Activated CD4-positive, alpha-beta T cell treated with anti-CD3 and anti-CD28 coated beads for 36 hours (primary cell): ENCODE measurements at regions not wholly inside any gene's neighbourhood (a gene's known extent, or its start where the extent isn't known, plus 50 kb on each side); places are given as distances from the start of the nearest gene placed in this dataset.
"Not testable (repeated sequence)": the region's sequence is repeated elsewhere in the genome, so short reads cannot be mapped to it uniquely, and the experiment has no call there.

Source experiments
- ATAC-seq: fragments of 200-7000 bp; cut with Tn5 transposase; one replicate; pipeline ENCODE4 v1.10.0; 2021; ENCODE audit warnings: mild to moderate bottlenecking, moderate library complexity
- CTCF ChIA-PET: fragments of 350-600 bp; sonication (Branson Sonifier 250); formaldehyde crosslinking; loops from one replicate; lab custom pipeline; 2021; ENCODE audit warnings: antibody characterized with exemption; lab: Charles Lee
- POLR2A ChIA-PET: fragments of 350-600 bp; sonication (Branson Sonifier 250); formaldehyde crosslinking; loops from one replicate; lab custom pipeline; 2021; ENCODE audit warnings: antibody characterized with exemption, inconsistent platforms; lab: Charles Lee
- DNase-seq: peaks from one replicate; pipeline ENCODE4 v3.0.0-alpha.2; 2020
- H3K27ac Mint-ChIP-seq: one replicate; pipeline ENCODE4 v1.8.0; 2021; ENCODE audit warnings: mixed read lengths
- H3K27me3 Mint-ChIP-seq: one replicate; pipeline ENCODE4 v1.8.0; 2021; ENCODE audit warnings: mixed read lengths
- H3K36me3 Mint-ChIP-seq: one replicate; pipeline ENCODE4 v1.8.0; 2021; ENCODE audit warnings: low read depth, mixed read lengths
- H3K4me1 Mint-ChIP-seq: one replicate; pipeline ENCODE4 v1.8.0; 2021; ENCODE audit warnings: mixed read lengths
- H3K4me3 Mint-ChIP-seq: one replicate; pipeline ENCODE4 v1.8.0; 2021; ENCODE audit warnings: mild to moderate bottlenecking, moderate library complexity, mixed read lengths
- H3K9me3 Mint-ChIP-seq: one replicate; pipeline ENCODE4 v1.8.0; 2021; ENCODE audit warnings: low read depth, mixed read lengths
- intact Hi-C, 2 experiments: fragments of 100-400 bp; cut with DNase I in 1 of 2; cut with micrococcal nuclease in 1 of 2; formaldehyde crosslinking; loops; one replicate each; pipeline versions ENCODE4 v1.14.2 to v1.15.1; 2022 to 2024; cut with DNase I, micrococcal nuclease

DNA sequence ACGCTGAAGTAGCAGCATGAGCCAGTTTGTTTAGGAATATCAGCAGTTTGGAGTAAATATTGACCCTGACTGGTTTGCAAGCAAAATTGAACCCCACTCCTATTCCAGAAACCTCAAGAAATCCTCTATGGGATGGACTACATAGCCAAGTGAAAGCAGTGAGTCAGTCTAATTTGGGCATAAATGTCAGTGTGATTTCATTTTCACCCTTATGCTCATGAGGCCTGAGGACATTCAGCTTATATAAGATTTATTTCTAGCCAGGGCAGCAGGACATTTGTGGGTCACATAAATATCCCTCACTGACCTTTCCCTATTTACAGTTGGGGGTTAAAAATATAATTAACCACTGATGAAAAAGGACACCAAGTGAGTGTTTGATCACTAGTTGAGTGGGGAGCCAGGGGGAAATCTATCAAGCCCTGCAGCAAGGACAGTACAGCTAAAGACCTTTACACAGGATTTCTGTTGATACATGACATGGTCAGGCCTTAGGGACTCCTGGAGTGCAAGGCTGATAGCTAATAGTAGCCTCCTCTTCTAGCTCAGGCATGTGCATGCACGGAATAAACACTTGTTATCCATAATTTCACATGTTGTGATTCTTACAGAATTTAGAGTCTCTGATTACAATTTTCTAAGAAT lies 996.9 kb upstream of the GRIA3 start:
- H3K36me3 Mint-ChIP-seq: no peaks in the 10 kb centered on the region
- H3K4me1 Mint-ChIP-seq: no peaks in the 10 kb centered on the region
- DNase-seq (no peak), ATAC-seq (no peak)
- intact Hi-C loops: no loop called here
- H3K27ac Mint-ChIP-seq: no peak overlapping the region
- H3K9me3 Mint-ChIP-seq: peaks cover 12% of the 10 kb centered on the region
- H3K27me3 Mint-ChIP-seq: no peaks in the 10 kb centered on the region
- POLR2A ChIA-PET: no interaction called here
- H3K4me3 Mint-ChIP-seq: no peak overlapping the region
- CTCF ChIA-PET: interaction anchor here (0.5 kb wide), 1 partner anchor 8 kb away, joined by 3 read pairs; no protein-coding TSS in a partner anchor

DNA sequence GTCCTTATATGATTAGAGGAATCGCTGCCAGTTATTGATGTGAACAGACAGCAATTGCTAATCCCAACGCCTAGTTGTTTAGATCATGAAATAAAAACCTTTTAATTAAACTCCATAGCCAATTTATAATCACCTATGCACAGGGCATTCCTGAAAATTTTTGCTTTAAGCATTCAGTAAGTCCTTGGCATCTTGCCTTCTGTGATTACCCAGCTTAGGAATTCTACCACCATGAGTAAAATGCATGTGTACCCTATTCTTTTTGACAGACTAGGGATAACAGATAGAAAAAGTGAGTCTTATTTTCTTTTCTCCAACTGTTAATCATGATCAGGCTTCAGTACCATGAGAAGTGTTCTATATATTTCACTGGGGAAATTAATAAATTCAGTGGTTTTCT lies 995.3 kb upstream of the GRIA3 start:
- CTCF ChIA-PET: no interaction called here
- intact Hi-C loops: no loop called here
- Mint-ChIP-seq H3K4me1 (no peaks in the 10 kb centered on the region), H3K36me3 (no peaks in the 10 kb centered on the region), H3K9me3 (peaks cover 9% of the 10 kb centered on the region), H3K4me3 (no peak overlapping the region), H3K27me3 (no peaks in the 10 kb centered on the region), H3K27ac (no peak overlapping the region)
- ATAC-seq (no peak), DNase-seq (no peak)
- POLR2A ChIA-PET: no interaction called here

DNA sequence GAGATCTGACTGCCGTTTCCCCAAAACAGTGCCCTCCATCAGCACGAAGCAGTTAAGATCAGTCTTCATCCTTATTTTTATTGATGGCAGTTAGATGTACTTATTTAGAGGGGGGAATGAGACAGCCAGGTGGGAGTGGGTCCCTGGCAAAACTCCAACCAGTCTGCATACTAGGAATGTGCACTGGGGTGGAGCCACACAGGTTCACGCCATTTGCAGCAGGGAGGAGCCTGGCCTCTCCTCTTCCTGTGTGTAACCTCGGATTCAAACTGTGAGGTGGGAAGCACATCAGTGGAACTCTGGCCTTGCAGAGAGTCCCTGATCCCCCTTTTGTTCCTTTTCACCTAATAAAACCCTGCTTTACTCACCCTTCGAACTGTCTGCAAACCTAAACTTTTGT lies 987.7 kb upstream of the GRIA3 start:
- Mint-ChIP-seq H3K4me1 (no peaks in the 10 kb centered on the region), H3K27me3 (no peaks in the 10 kb centered on the region), H3K27ac (no peak overlapping the region), H3K9me3 (no peaks in the 10 kb centered on the region), H3K36me3 (no peaks in the 10 kb centered on the region), H3K4me3 (no peak overlapping the region)
- DNase-seq (no peak), ATAC-seq (no peak)
- POLR2A ChIA-PET: no interaction called here
- CTCF ChIA-PET: no interaction called here
- intact Hi-C loops: no loop called here

DNA sequence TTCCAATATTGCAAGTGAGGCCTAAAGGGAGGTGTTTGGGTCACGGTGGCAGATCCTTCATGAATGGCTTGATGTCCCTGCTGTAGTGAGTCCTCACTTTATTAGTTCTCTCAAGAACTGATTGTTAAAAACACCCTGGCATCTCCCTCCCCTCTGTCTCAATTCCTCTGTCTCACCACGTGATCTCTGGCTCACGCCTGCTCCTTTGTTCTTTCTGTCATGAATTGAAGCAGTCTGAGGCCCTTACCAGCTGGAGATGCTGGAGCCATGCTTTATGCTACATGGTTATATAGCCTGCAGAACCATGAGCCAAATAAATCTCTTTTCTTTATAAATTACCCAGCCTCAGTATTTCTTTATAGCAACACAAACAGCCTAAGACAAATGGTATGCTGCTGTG lies 980.7 kb upstream of the GRIA3 start:
- no peak for DNase-seq
- Mint-ChIP-seq H3K4me1 (no peaks in the 10 kb centered on the region), H3K36me3 (no peaks in the 10 kb centered on the region), H3K27me3 (no peaks in the 10 kb centered on the region), H3K4me3 (no peak overlapping the region), H3K9me3 (no peaks in the 10 kb centered on the region), H3K27ac (no peak overlapping the region)
- ChIA-PET POLR2A (no interaction called here), CTCF (no interaction called here)
- no peak for ATAC-seq
- intact Hi-C loops: no loop called here

DNA sequence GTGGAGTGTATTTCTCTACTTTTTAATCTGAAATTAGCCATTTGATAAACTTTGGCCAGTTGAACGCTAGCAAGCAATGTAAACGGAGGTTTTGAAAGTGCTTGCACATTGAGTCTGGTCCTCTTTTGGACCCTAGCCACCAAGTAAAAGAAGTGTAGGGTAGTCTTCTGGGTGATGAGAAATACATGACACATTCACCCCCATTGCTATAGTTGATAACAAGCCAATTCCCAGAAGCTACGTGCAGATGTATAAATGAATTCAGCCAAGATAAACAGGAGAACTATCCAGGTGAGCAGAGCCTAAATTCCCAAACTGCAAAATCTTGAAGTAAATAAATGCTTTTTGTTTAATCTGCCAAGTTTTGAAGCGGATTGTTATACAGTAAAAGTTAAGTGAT lies 965.4 kb upstream of the GRIA3 start:
- POLR2A ChIA-PET: no interaction called here
- intact Hi-C loops: no loop called here
- H3K4me3 Mint-ChIP-seq: no peak overlapping the region

DNA sequence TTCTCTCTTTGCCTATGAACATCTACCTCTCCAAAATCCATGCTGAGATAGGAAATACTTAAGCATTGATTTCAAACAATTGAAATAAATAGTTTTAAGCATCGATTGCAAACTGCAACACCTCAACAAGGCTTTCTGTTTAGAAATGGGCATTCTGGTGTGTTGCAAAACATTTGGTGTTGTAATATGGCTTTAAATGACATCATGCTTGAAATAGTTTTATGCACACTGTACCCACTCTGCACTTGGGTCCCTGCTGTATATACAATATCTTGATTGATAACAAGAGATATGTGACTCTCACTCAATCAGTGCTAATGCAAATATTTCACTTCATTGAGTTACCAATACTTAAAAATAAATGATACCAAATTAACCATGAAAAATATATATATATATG lies 964.9 kb upstream of the GRIA3 start:
- no peak for DNase-seq
- Mint-ChIP-seq H3K27me3 (no peaks in the 10 kb centered on the region), H3K4me3 (no peak overlapping the region), H3K4me1 (no peaks in the 10 kb centered on the region), H3K9me3 (peaks cover 4% of the 10 kb centered on the region), H3K27ac (no peak overlapping the region), H3K36me3 (no peaks in the 10 kb centered on the region)
- CTCF ChIA-PET: no interaction called here
- POLR2A ChIA-PET: no interaction called here
- ATAC-seq: no peak
- intact Hi-C loops: no loop called here

More for the DNA sequence above, 965.4 kb upstream of the GRIA3 start:
- peaks cover 4% of the 10 kb centered on the region for H3K9me3 Mint-ChIP-seq
- DNase-seq (no peak), ATAC-seq (no peak)
- no peak overlapping the region for H3K27ac Mint-ChIP-seq
- H3K36me3 Mint-ChIP-seq: no peaks in the 10 kb centered on the region
- no peaks in the 10 kb centered on the region for H3K4me1 Mint-ChIP-seq
- H3K27me3 Mint-ChIP-seq: no peaks in the 10 kb centered on the region
- CTCF ChIA-PET: no interaction called here

DNA sequence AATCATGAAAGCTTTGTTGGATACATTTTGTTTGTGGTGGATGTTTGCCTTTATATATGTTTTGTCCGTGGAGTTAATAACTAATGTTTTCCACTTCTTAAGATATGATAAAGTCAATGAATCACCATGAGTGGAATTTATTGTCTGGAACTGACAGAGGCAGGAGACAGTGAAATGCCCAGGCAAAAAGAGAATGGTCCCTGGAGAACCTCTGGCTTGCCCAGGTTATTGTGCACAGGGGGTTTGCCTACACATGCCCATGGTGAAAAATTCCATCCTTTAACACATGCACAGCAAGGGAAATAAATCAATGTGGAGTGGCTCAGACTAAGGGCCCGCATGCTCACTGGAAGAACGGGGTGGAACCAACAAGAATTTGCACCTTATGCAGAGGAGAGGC lies 964.3 kb upstream of the GRIA3 start:
- H3K27ac Mint-ChIP-seq: no peak overlapping the region
- no peaks in the 10 kb centered on the region for H3K36me3 Mint-ChIP-seq
- DNase-seq (no peak), ATAC-seq (no peak)
- H3K27me3 Mint-ChIP-seq: no peaks in the 10 kb centered on the region
- intact Hi-C loops: no loop called here
- H3K4me1 Mint-ChIP-seq: no peaks in the 10 kb centered on the region
- POLR2A ChIA-PET: no interaction called here
- H3K9me3 Mint-ChIP-seq: peaks cover 4% of the 10 kb centered on the region
- CTCF ChIA-PET: no interaction called here
- H3K4me3 Mint-ChIP-seq: no peak overlapping the region

DNA sequence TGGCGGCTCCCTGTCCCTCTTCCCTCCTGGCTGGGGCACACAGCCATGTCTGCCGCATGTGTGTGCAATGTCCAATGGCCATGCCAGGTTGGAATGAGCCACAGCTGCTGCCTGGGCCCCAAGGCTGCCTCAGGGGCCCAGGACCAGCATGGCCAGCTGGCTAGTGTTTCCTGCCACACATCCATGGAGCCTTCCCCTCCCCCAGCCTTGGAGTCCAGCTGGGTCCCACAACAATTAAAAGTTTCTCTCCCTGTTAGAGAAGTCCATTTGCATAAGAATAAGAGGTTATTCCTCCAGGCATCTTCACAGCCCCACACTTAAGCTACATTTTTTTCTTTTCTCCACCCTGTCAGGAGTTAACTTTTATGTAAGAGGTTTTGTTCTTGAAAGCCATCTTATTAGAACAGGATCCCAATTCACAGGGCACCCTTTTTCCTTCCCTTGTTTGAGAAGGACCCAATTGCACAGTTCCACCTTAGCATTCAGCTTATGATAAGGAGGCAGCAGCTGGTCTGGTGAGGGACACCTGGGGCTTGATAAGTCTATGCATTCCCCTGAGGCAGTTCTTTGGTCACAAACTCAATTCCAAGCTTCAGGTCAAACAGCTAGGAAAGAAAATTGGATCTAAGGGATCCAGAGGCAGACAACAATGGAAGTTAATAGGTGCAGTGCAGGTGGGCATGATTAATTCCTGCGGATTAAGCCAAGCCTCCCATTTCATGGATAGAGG lies 963.3 kb upstream of the GRIA3 start:
- CTCF ChIA-PET: no interaction called here
- DNase-seq (no peak), ATAC-seq (no peak)
- H3K4me3 Mint-ChIP-seq: no peak overlapping the region
- no peaks in the 10 kb centered on the region for H3K4me1 Mint-ChIP-seq
- POLR2A ChIA-PET: no interaction called here
- H3K27ac Mint-ChIP-seq: no peak overlapping the region
- intact Hi-C loops: no loop called here
- no peaks in the 10 kb centered on the region for H3K36me3 Mint-ChIP-seq
- no peaks in the 10 kb centered on the region for H3K27me3 Mint-ChIP-seq
- H3K9me3 Mint-ChIP-seq: peaks cover 4% of the 10 kb centered on the region

DNA sequence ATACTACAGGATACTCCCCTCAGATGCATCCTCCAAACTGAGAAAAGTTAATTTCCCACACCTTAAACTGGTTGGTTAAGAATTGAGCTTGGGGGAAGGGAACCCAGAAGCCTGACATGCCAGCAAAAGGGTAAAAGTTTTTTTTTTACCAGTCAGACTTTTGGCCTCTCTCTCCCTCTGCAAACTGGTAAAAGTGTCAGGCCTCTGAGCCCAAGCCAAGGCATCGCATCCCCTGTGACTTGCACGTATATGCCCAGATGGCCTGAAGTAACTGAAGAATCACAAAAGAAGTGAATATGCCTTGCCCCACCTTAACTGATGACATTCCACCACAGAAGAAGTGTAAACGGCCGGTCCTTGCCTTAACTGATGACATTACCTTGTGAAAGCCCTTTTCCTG lies 962.3 kb upstream of the GRIA3 start:
- CTCF ChIA-PET, H3K9me3 Mint-ChIP-seq, H3K4me3 Mint-ChIP-seq, H3K36me3 Mint-ChIP-seq, H3K27me3 Mint-ChIP-seq, intact Hi-C loops, ATAC-seq, H3K27ac Mint-ChIP-seq, H3K4me1 Mint-ChIP-seq, DNase-seq: not testable (repeated sequence)
- POLR2A ChIA-PET: interaction anchor here (0.6 kb wide), 1 partner anchor 620 kb away, joined by 11 read pairs; no protein-coding TSS in a partner anchor

DNA sequence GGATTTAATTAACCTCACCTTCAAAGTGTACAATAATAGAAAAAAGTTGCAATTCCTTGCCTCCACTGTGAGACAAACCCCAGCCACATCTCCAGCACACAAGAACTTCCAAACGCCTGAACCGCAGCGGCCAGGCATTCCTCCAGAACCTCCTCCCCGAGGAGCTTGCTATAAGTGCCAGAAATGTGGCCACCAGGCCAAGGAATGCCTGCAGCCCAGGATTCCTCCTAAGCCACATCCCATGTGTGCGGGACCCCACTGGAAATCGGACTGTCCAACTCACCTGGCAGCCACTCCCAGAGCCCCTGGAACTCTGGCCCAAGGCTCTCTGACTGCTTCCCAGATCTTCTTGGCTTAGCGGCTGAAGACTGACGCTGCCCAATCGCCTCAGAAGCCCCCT lies 959.9 kb upstream of the GRIA3 start:
- intact Hi-C loops, H3K4me3 Mint-ChIP-seq, H3K9me3 Mint-ChIP-seq, CTCF ChIA-PET, POLR2A ChIA-PET, DNase-seq, H3K27me3 Mint-ChIP-seq, ATAC-seq, H3K36me3 Mint-ChIP-seq, H3K27ac Mint-ChIP-seq, H3K4me1 Mint-ChIP-seq: not testable (repeated sequence)

DNA sequence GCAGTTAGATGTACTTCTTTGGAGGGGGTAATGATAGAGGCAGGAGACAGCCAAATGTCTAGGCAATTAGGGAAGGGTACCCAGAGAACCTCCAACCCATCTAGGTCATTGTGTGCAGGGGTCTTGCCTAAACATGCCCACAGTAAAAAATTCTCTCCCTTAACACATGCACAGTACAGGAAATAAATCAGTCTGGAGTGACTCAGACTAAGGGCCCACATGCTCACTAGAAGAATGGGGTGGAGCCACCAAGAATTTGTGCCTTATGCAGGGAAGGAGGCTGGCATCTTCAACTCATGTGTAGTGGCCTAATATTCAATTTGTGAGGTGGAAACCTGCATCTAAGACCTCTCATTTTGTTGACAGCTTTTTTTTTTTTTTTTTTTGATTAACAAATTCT lies 945.3 kb upstream of the GRIA3 start:
- H3K27ac Mint-ChIP-seq: no peak overlapping the region
- H3K36me3 Mint-ChIP-seq: no peaks in the 10 kb centered on the region
- ChIA-PET CTCF (no interaction called here), POLR2A (no interaction called here)
- H3K4me1 Mint-ChIP-seq: no peaks in the 10 kb centered on the region
- no peak for ATAC-seq
- no peaks in the 10 kb centered on the region for H3K27me3 Mint-ChIP-seq
- peaks cover 4% of the 10 kb centered on the region for H3K9me3 Mint-ChIP-seq
- DNase-seq: no peak
- H3K4me3 Mint-ChIP-seq: no peak overlapping the region
- intact Hi-C loops: no loop called here

DNA sequence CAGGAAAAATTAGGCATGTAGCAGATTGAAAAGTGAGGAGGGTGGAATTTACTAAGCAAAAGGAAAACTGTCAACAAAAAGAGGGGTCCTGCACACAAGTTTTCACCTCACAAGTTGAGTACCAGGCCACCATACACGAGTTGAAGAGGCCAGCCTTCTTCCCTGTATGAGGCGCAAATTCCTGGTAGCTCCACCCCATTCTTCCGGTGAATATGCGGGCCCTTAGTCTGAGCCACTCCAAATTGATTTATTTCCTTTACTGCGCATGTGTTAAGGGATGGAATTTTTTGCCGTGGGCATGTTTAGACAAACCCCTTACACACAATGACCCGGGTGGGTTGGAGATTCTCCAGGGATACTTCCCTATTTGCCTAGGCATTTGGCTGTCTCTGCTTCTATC lies 942.1 kb upstream of the GRIA3 start:
- ChIA-PET POLR2A (no interaction called here), CTCF (no interaction called here)
- Mint-ChIP-seq H3K36me3 (no peaks in the 10 kb centered on the region), H3K9me3 (no peaks in the 10 kb centered on the region), H3K27ac (no peak overlapping the region), H3K27me3 (no peaks in the 10 kb centered on the region), H3K4me1 (no peaks in the 10 kb centered on the region), H3K4me3 (no peak overlapping the region)
- intact Hi-C loops: no loop called here
- ATAC-seq: no peak
- DNase-seq: no peak
